ENCODE measurements at regions not wholly inside any gene's neighbourhood (a gene's known extent, or its start where the extent isn't known, plus 50 kb on each side); places are given as distances from the start of the nearest gene placed in this dataset.

DNA sequence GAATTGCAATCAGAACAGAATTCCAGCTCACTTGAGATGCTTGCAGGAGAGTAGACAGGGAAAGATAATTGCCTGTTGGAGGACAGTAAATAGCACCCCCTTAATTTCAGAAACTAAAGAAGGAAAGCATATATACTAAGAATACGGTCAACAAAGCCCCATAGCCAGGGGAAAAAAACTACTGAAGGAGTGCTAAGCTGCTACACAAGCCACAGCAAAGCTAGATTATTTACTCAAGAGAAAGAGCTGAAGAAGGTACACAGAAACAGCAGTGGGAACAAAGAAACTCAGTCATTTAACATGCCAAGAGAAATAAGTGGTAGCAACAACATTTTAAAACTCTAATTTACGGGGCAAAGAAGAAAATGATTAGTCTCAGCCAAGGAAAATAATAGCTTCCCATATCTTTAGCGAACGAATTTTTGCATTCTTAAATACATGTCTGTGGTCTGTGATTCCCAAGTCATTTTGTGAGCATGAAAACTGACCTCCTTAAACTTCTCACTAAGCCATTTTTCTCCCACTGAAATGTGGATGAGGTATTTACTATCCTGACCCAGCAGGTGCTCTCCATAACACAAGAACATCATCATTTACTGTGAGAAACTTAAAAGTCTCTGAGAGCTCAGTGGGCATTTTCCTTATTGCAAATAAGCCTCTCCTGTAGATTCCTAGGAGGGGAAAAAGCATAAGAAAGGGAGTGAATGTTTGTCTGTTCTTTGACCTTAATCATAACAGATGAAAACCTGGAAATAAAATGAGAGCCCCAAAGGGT, 196.0 kb downstream of the PAX3 start:
- WGBS (ENCODE audit: low lambda C conversion rate), result 13% methylated on average over 4 of the region's 4 CpGs
- ATAC-seq (no peak), FAIRE-seq (no peak), DNase-seq (ENCODE audit: low spot score) (no peak)
- ChIA-PET POLR2A (no interaction called here), CTCF (ENCODE audit: low intra/inter-chr PET ratio, low total read pairs) (no interaction called here)
- in situ Hi-C loops (cut with HindIII; ENCODE audit: extremely low pct_ligation_motif_present, low pct_unique_long_range_greater_than_20kb) (no loop called here), intact Hi-C loops (cut with micrococcal nuclease; ENCODE audit: unreplicated experiment) (no loop called here)
- H3K27ac ChIP-seq (ENCODE audit: extremely low read length, insufficient read depth, low read length), result no peak overlapping the region
- TF ChIP-seq ARNT2 (CRISPR knock-in tag; IDR thresholded peaks at IDR 0.05; ENCODE audit: low read depth), result no peak
- no peak for TF ChIP-seq ZNF609 (CRISPR knock-in tag; IDR thresholded peaks at IDR 0.05; ENCODE audit: borderline replicate concordance)
- no peak for TF ChIP-seq ZNF850 (CRISPR knock-in tag; conservative IDR thresholded peaks at IDR 0.05)
- TF ChIP-seq MAF1 (CRISPR knock-in tag; IDR thresholded peaks at IDR 0.05; ENCODE audit: borderline replicate concordance), result no peak
- TF ChIP-seq POLR2G (IDR thresholded peaks at IDR 0.05; ENCODE audit: low read depth, low read length), result no peak
- TF ChIP-seq ZBTB39 (CRISPR knock-in tag; IDR thresholded peaks at IDR 0.05), result no peak
- TF ChIP-seq ZNF589 (CRISPR knock-in tag; conservative IDR thresholded peaks at IDR 0.05), result no peak
- no peak for TF ChIP-seq KLF15 (CRISPR knock-in tag; IDR thresholded peaks at IDR 0.05; ENCODE audit: borderline replicate concordance)
- no peak for TF ChIP-seq POLR2AphosphoS2 (IDR thresholded peaks at IDR 0.05; ENCODE audit: low read depth, low read length)
- no peak for TF ChIP-seq ZNF772 (CRISPR knock-in tag; IDR thresholded peaks at IDR 0.05)
- TF ChIP-seq ATRX (CRISPR knock-in tag; IDR thresholded peaks at IDR 0.05; ENCODE audit: borderline replicate concordance), result no peak
- no peak for TF ChIP-seq HNRNPK (IDR thresholded peaks at IDR 0.05; ENCODE audit: low read depth, low read length, poor library complexity, severe bottlenecking)
- no peak for TF ChIP-seq DNMT3B (CRISPR knock-in tag; conservative IDR thresholded peaks at IDR 0.05)
- TF ChIP-seq, protein P1, sequence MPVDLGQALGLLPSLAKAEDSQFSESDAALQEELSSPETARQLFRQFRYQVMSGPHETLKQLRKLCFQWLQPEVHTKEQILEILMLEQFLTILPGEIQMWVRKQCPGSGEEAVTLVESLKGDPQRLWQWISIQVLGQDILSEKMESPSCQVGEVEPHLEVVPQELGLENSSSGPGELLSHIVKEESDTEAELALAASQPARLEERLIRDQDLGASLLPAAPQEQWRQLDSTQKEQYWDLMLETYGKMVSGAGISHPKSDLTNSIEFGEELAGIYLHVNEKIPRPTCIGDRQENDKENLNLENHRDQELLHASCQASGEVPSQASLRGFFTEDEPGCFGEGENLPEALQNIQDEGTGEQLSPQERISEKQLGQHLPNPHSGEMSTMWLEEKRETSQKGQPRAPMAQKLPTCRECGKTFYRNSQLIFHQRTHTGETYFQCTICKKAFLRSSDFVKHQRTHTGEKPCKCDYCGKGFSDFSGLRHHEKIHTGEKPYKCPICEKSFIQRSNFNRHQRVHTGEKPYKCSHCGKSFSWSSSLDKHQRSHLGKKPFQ (CRISPR knock-in tag; IDR thresholded peaks at IDR 0.05; ENCODE audit: insufficient replicate concordance), result no peak
- no peak for TF ChIP-seq PITX1 (CRISPR knock-in tag; IDR thresholded peaks at IDR 0.05)
- TF ChIP-seq BRD4 (CRISPR knock-in tag; IDR thresholded peaks at IDR 0.05), result no peak
- H2AFZ ChIP-seq (ENCODE audit: low read length), result no peak overlapping the region
- H3K4me2 ChIP-seq (ENCODE audit: low read depth, low read length), result no peak overlapping the region
- no peaks in the 10 kb centered on the region for H3K4me1 ChIP-seq (ENCODE audit: insufficient read depth, low read length)
- no peak overlapping the region for H3K9ac ChIP-seq (ENCODE audit: insufficient read depth, low read depth, low read length)
- H3K27me3 ChIP-seq (ENCODE audit: control insufficient read depth in 1 of 2, insufficient read depth in 2 of 2, low read length in 2 of 2), result peaks cover 0 to 10% of the 10 kb centered on the region in 2 experiments; a peak in 2 of 5 replicates
- BruUV-seq (replicated peaks), result no TSS peak
- H4K20me1 ChIP-seq (ENCODE audit: insufficient read depth, low read length), result no peaks in the 10 kb centered on the region
- H3K9me3 ChIP-seq (ENCODE audit: low read length), result no peaks in the 10 kb centered on the region
- no peaks in the 10 kb centered on the region for H3K36me3 ChIP-seq (replicated peaks in 1 of 2; ENCODE audit: control insufficient read depth in 1 of 2, insufficient read depth in 2 of 2, low read length in 2 of 2)
- no peak overlapping the region for H3K4me3 ChIP-seq (replicated peaks in 1 of 3; ENCODE audit: insufficient read depth in 1 of 3, low read depth in 2 of 3, low read length in 3 of 3)
- H3K79me2 ChIP-seq (ENCODE audit: insufficient read depth, low read length), result no peaks in the 10 kb centered on the region

Measured in HepG2 (cell line).